HG03571 (cell line): ENCODE measurements at regions not wholly inside any gene's neighbourhood (a gene's known extent, or its start where the extent isn't known, plus 50 kb on each side); places are given as distances from the start of the nearest gene placed in this dataset.

Experiments
- ATAC-seq: cut with Tn5 transposase; IDR thresholded peaks from one replicate; pipeline ENCODE4 v1.9.1; 2021; ENCODE audit not compliant: unreplicated experiment

DNA sequence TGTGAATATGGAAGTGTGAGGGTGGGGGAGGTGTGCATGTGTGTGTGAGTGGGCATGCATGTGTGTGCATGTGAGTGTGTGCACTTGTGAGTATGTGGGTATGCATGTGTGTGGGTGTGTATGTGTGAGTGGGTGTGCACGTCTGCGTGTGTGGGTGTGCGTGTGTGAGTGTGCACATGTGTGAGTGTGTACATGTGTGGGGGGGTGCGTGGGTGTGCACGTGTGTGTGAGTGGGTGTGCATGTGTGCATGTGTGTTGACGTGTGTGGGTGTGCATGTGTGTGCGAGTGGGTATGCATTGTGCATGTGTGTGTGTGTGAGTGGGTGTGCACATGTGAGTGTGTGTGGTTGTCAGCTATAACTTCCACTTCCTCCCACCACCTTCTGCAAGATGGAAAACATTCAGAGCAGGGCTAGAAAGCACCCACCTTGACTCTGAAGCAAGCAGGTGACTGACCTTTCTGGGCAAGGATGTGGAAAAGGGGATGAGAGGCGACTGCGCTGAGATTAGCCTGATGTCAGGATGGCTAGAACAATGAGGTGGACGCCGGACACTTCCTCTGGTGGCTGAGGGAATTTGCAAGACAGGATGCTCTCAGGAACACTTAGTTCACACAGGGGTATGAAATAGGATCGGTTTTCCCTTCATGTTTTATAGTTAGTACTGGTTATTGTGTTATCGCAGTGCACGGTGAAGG lies 103.6 kb downstream of the ACKR3 start:
- ATAC-seq, result no peak

DNA sequence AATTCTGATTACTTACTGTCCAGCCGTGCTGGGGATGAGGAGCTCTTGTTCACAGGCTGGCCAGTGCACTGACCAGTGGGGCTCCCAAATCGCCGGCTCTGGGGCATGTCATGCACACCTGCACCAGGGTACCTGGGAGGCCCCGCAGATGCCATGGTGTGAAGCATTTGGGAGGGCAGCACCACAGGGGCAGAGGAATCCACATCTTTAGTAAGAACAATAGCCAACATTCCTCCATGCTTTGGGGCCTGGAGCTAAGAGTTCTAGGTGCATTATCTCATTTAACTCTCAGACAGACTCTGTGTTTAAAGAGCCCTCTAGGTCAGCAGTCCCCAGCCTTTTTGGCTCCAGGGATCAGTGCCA lies 104.2 kb downstream of the ACKR3 start:
- ATAC-seq, result no peak

GRCh38 chr2:236674238-236674637 lies 104.6 kb downstream of the ACKR3 start:
- no peak for ATAC-seq

DNA sequence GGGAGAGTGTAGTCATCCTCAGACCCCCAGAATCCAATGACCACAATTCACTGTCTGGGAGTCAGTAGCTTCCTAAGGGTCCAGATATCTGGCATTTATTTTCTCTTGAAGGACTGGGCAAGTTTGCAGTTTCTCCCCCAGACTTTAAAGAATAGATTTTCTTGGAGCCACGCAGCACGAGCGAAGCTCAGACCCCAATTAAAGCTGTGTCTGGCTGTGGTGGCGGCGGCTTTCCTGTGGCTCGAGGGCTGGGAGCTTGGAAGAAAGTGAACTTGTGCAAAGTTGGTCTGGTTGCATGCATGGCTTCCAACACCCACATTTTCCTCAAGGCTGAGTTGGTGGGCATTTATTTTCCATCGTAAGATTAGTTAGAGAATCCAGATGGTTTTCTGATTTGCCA lies 105.0 kb downstream of the ACKR3 start:
- no peak for ATAC-seq

DNA sequence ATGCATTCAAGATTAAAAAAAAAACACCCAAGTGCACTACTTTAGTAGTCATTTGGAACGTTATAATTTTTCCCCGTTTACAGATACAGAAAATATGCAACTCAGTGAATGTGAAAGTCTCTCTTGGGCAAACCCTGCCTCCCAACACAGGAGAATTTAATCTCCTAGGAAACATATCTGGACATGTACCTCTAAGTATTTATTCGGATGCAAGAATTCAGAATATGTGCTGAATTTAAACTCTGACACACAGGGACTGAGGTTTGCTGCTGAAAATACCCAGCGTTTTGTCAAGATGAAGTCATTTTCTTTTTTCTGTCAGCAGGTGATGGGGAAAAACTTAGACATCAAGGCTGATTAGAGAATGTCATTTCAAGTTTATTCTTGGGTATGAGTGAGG lies 105.4 kb downstream of the ACKR3 start:
- ATAC-seq, result no peak

GRCh38 chr2:236675526-236675925 lies 105.9 kb downstream of the ACKR3 start:
- ATAC-seq, result no peak

DNA sequence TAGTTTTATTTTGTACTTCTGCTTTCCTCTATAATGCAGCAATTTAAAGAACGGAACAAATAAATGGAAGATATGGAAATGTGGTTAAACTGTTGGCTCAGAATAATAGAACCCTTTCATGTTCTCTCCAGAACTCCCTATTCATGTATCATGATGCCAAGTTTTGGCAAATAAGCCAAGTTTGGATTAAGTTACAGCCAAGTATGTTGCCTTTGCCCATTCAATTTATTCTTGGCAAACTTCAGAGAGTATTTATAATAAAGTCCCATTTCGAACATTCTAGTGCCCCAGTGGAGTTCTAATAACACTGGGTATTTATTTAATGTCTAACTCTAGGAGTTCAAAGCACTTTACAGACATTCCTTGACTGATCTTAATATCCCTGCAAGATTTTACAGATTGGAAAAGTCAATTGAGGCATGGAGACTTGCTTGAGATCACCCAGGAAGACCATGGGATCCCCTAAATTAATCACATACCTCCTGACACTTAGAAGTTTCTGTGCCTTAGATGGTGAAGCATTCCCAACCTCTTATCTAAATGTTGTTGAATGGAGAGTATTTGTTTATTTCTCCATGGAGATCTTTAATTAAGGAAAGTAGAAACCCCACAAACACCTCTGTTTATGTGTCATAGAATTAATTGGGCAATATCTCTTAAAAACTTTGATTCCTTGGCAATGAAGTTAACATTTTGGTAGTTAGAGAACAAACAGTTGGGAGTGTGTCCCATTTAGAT lies 106.7 kb downstream of the ACKR3 start:
- ATAC-seq, result no peak

GRCh38 chr2:236677368-236677767 lies 107.7 kb downstream of the ACKR3 start:
- ATAC-seq, result no peak

- no peak for ATAC-seq
These were observed 108.8 kb downstream of the ACKR3 start for GRCh38 chr2:236678307-236678975.

DNA sequence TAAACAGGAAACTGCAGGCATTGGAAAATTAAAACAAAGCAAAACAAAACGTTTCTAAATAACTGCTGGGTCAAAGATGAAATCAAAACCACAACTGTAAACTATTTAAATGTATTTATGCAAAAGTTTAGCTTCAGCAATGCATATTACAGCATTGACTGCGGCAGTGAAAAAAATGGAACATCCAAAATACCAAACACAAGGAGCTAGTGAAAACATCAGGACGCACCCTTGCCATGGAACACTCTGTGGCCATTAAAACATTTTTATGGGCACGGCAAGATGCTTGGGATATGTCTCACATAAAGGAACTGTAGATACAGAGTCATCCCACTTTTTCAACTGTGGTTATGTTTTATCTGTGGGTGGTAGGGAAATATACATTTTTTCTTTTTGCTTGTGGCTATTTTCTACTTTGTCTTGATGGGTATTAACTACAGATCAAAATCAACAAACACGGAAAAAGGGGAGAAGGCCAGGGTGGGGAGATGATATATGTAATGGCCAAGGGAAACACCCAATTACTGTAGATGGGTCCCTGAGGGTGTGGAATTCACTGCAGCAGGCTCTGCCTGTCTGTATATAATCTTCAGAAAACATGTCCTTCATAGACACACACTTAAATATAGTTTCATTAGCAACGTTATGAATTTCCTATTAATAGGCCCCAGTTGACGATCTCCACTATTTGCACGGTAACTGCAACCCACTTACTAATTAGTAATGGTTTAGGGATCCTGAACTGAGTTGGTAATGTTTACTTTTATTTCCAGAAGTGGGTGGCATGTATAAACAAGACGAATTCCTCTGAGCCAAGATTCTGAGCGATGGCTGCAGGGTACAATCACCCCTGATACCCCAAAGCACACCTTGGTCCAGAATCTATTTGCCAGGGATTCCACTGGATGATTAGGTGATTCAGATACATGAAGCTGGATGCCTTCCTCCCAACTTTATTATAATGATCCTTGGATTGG lies 110.5 kb downstream of the ACKR3 start:
- no peak for ATAC-seq

DNA sequence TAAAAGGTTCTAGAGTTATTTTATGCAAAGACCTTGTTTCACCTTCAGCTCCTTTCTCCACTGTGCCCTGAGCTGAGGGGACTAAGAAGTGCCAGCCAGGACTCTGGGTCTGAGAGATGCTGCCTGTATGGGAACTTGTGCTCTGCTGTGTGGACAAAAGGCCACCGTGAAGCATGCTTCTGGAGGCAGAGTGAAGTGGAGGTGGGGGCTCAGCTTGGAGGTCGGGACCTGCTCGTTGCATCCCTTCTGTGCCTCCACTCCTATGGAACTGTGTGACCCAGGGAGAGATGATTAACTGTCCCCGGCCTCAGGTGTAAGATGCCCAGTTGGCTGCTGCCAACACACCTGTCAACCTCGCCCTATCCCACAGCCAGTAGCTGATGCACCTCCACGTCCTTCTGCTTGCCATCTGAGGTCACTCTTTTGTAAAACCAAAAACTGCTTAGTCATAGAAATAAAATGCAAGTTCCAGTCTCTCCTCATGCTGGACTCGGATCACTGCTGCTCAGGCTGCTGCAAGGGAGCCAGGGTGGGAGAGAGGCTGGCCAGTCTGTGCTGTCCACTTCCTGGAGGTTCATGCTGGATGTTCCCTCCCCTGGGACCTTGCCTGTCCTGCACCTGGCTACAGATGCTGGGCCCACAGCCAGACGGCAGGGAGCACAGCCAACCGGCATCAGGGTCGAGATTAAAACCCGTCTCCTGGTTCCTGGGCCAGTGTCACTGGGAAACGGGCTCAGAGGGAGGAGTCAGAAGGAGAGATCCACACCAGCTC lies 113.2 kb downstream of the ACKR3 start:
- ATAC-seq, result no peak

GRCh38 chr2:236684504-236685256 lies 115.1 kb downstream of the ACKR3 start:
- no peak for ATAC-seq

DNA sequence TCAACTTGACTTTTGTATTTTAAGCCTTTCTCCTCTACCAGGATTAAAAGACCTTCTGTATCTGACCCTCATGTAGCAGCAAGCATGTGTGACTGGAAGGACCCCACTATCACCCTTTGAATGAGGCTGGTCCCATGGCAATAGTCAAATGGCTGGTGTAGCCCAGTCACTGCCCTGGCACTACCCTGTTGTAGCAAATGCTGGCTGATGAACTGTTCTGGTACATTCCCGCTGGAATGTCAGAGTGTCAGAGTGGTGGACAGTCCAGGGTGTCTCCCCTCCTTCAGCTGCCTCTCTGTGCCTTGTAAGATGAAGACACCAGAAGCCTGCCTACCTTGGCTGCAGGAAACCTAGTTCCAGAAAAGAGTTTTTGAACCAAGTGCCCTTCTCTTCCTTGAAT lies 115.7 kb downstream of the ACKR3 start:
- no peak for ATAC-seq

GRCh38 chr2:236685979-236686520 lies 116.4 kb downstream of the ACKR3 start:
- no peak for ATAC-seq

DNA sequence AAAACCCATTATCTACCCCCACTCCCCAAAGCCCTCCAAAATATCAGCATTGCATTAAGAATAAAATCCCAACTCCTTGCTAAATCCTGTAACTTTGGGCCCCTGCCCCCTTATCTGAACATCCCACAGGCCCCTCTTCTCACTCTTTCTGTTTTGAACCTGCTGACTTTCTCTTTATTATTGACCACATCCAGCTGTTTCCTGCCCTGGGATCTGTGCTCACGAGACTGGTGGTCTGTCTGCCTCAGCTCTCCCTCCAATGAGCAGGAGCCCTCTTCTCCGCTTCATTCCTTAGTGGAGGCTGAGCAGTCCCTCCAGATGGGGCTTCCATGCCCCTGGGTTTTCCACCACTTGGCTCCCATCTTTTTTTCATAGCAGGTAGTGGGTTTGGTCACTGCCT lies 116.9 kb downstream of the ACKR3 start:
- ATAC-seq, result no peak

DNA sequence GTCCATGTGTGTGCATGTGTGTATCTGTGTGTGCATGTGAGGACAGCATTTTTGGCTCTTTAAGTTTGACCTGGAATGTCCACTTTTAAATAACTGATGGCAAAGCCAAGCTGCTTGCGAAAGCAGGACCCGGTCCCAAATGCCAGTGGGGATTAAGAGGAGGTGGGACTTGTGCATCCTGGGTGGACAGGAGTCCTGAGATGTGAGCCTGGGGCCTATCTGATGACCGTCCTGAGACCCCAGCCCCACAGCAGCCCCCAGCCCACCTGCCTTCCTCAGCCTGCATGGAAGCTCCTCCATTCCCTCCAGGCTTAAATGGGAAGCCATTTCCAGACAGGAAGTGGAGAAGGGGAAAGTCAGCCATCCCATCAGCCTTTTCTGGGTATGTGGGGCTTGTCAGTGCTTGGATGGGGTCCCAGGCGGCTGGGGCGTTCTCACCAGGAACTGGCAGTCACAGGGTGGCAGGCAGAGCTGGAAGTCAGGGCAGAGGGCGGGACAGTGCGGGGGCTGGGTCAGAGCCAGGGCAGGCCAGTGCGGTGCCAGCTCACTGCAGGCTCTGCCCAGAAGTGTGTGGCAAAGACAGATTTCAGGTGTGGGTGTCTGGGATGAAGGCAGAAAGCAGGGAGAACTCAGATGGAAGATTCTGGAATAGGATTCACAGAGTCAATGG lies 117.8 kb downstream of the ACKR3 start:
- ATAC-seq, result no peak

DNA sequence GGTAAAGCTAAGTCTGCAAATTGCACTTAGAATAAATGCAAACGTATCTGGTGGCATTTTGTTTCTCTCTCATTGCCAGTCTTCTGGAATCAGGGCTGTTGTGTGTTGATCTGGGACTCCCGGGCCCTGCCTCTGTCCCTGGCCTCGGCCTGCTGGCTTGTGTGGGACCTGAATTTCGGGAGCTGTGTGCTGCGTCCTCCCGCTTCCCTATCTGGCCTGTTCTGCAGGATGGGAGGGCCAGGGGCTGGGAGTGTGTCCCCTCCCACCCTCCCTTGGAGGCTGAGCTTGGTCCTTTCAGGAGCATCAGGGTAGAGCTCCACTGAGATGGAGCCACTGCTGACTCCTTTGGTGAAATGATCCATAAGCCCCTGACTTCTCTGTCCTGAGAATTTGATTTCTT lies 118.5 kb downstream of the ACKR3 start:
- ATAC-seq, result no peak

- ATAC-seq, result no peak
These were observed 119.2 kb downstream of the ACKR3 start for GRCh38 chr2:236688563-236689392.
